ENCODE measurements at regions not wholly inside any gene's neighbourhood (a gene's known extent, or its start where the extent isn't known, plus 50 kb on each side); places are given as distances from the start of the nearest gene placed in this dataset.

GRCh38 chr3:116872688-116873087 is 163.1 kb downstream of the TUSC7 start:
- TF ChIP-seq CTCF (IDR thresholded peaks at IDR 0.05) = no peak
- TF ChIP-seq POLR2AphosphoS5 (IDR thresholded peaks at IDR 0.05) = no peak
- no peak for TF ChIP-seq EP300 (IDR thresholded peaks at IDR 0.05)
